ENCODE measurements at regions not wholly inside any gene's neighbourhood (a gene's known extent, or its start where the extent isn't known, plus 50 kb on each side); places are given as distances from the start of the nearest gene placed in this dataset.
"Not testable (repeated sequence)": the region's sequence is repeated elsewhere in the genome, so short reads cannot be mapped to it uniquely, and the experiment has no call there.

DNA sequence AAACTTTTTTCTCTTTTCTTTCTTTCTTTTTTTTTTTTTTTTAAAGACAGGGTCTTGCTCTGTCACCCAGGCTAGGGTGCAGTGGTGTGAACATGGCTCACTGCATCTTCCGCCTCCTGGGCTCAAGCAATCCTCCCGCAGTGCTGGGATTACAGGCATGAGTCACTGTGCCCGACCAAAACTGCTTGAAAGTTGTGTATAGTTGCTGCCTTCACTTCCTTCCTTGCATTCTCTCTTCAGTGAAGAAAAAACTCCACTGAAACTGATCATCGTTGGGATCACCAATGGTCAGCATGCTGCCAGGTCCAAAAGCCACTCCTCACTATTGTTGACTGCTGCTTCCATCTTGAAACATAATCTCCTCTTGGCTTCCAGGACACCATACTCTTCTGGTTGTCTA, 66.6 kb upstream of the CTNNA1 start:
- no peak overlapping the region for H3K27ac Mint-ChIP-seq (ENCODE audit: unreplicated experiment)
- no peak for DNase-seq (ENCODE audit: extremely low spot score, unreplicated experiment)
- no peak for TF ChIP-seq CTCF (IDR thresholded peaks at IDR 0.05)
- no peak overlapping the region for H3K4me3 Mint-ChIP-seq (ENCODE audit: unreplicated experiment)
- peaks cover 6% of the 10 kb centered on the region for H3K9me3 Mint-ChIP-seq (ENCODE audit: unreplicated experiment)
- H3K27me3 Mint-ChIP-seq (ENCODE audit: unreplicated experiment): peaks cover 7% of the 10 kb centered on the region
- H3K36me3 Mint-ChIP-seq (ENCODE audit: unreplicated experiment): peaks cover 2% of the 10 kb centered on the region
- peaks cover 7% of the 10 kb centered on the region for H3K4me1 Mint-ChIP-seq (ENCODE audit: unreplicated experiment)

- Mint-ChIP-seq H3K36me3 (ENCODE audit: unreplicated experiment) (no peaks in the 10 kb centered on the region), H3K27ac (ENCODE audit: unreplicated experiment) (no peak overlapping the region), H3K4me3 (ENCODE audit: unreplicated experiment) (no peak overlapping the region), H3K4me1 (ENCODE audit: unreplicated experiment) (peaks cover 7% of the 10 kb centered on the region), H3K9me3 (ENCODE audit: unreplicated experiment) (peaks cover 6% of the 10 kb centered on the region), H3K27me3 (ENCODE audit: unreplicated experiment) (peaks cover 12% of the 10 kb centered on the region)
- no peak for TF ChIP-seq CTCF (IDR thresholded peaks at IDR 0.05)
- no peak for DNase-seq (ENCODE audit: extremely low spot score, unreplicated experiment)
Observed at GRCh38 chr5:138685193-138685745, 68.0 kb upstream of the CTNNA1 start.

GRCh38 chr5:138682462-138682861, 70.8 kb upstream of the CTNNA1 start:
- peaks cover 15% of the 10 kb centered on the region for H3K27me3 Mint-ChIP-seq (ENCODE audit: unreplicated experiment)
- not testable (repeated sequence) for DNase-seq (ENCODE audit: extremely low spot score, unreplicated experiment); H3K4me1 Mint-ChIP-seq (ENCODE audit: unreplicated experiment); H3K27ac Mint-ChIP-seq (ENCODE audit: unreplicated experiment); H3K36me3 Mint-ChIP-seq (ENCODE audit: unreplicated experiment); H3K4me3 Mint-ChIP-seq (ENCODE audit: unreplicated experiment); H3K9me3 Mint-ChIP-seq (ENCODE audit: unreplicated experiment)

DNA sequence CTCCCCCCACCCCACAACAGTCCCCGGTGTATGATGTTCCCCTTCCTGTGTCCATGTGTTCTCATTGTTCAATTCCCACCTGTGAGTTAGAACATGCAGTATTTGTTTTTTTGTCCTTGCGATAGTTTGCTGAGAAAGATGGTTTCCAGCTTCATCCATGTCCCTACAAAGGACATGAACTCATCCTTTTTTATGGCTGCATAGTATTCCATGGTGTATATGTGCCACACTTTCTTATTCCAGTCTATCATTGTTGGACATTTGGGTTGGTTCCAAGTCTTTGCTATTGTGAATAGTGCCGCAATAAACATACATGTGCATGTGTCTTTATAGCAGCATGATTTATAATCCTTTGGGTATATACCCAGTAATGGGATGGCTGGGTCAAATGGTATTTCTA, 74.4 kb upstream of the CTNNA1 start:
- H3K9me3 Mint-ChIP-seq (ENCODE audit: unreplicated experiment): peaks cover 13% of the 10 kb centered on the region
- H3K27ac Mint-ChIP-seq (ENCODE audit: unreplicated experiment); H3K4me1 Mint-ChIP-seq (ENCODE audit: unreplicated experiment); DNase-seq (ENCODE audit: extremely low spot score, unreplicated experiment); H3K4me3 Mint-ChIP-seq (ENCODE audit: unreplicated experiment); H3K36me3 Mint-ChIP-seq (ENCODE audit: unreplicated experiment): not testable (repeated sequence)
- peaks cover 17% of the 10 kb centered on the region for H3K27me3 Mint-ChIP-seq (ENCODE audit: unreplicated experiment)

DNA sequence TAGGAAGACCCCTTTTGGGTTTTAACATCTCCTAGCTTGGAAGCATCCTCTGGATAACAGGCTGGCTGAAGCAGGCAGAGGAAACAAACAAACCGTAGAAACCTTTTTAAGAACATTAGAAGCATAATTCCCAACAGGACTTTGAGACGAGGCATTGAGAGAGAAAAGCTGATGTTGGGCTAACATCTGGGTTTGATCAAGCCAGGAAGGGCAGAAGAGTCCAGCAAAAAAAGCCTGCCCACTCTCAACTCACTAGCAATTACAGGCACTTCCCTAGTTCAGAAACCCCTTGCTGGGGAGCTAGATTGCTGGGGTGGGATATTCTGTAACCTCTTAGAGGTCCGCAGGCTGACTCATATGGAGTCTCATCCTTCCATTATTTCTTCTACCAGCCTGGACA, 75.4 kb upstream of the CTNNA1 start:
- no peak for DNase-seq (ENCODE audit: extremely low spot score, unreplicated experiment)
- H3K36me3 Mint-ChIP-seq (ENCODE audit: unreplicated experiment): no peaks in the 10 kb centered on the region
- H3K4me1 Mint-ChIP-seq (ENCODE audit: unreplicated experiment): peaks cover 4% of the 10 kb centered on the region
- H3K27ac Mint-ChIP-seq (ENCODE audit: unreplicated experiment): no peak overlapping the region
- no peak overlapping the region for H3K4me3 Mint-ChIP-seq (ENCODE audit: unreplicated experiment)
- H3K27me3 Mint-ChIP-seq (ENCODE audit: unreplicated experiment): peaks cover 17% of the 10 kb centered on the region
- H3K9me3 Mint-ChIP-seq (ENCODE audit: unreplicated experiment): peaks cover 7% of the 10 kb centered on the region
- no peak for TF ChIP-seq CTCF (IDR thresholded peaks at IDR 0.05)

DNA sequence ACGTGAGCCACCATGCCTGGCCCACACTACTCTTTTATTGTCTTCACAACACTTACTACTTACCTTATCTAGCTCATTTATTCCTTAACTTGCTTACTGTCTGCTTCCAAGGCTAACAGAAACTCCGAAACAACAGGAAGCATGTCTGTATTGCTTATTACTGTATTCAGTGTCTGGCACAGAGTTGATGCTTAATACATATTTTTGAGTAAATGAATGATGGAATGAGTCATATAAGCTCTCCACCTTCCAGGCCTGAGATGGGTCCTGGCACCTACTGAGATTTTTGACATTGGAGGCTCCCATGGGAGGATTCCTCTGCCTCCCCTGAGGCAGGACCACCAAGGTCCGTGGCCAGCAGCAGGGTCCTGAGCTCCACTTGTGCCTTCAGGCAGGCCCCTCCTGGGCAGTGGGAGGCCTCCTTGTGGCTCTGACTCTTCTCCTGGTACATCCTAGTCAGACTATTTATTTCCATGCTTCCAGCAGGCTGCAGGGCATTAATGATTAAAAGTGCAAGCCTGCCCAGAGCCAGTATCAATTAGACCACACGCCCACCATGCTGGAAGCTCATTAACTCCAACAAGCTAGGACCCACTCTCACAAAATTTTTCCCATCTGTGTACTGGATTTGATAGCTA, 76.5 kb upstream of the CTNNA1 start:
- H3K27me3 Mint-ChIP-seq (ENCODE audit: unreplicated experiment): peaks cover 10% of the 10 kb centered on the region
- H3K4me1 Mint-ChIP-seq (ENCODE audit: unreplicated experiment): peaks cover 4% of the 10 kb centered on the region
- no peak overlapping the region for H3K27ac Mint-ChIP-seq (ENCODE audit: unreplicated experiment)
- no peaks in the 10 kb centered on the region for H3K36me3 Mint-ChIP-seq (ENCODE audit: unreplicated experiment)
- no peak for DNase-seq (ENCODE audit: extremely low spot score, unreplicated experiment)
- peaks cover 7% of the 10 kb centered on the region for H3K9me3 Mint-ChIP-seq (ENCODE audit: unreplicated experiment)
- no peak for TF ChIP-seq CTCF (IDR thresholded peaks at IDR 0.05)
- H3K4me3 Mint-ChIP-seq (ENCODE audit: unreplicated experiment): no peak overlapping the region

All from osteocyte (in vitro differentiated cells).